Thyroid gland (tissue), 4 donors: ENCODE measurements at regions not wholly inside any gene's neighbourhood (a gene's known extent, or its start where the extent isn't known, plus 50 kb on each side); places are given as distances from the start of the nearest gene placed in this dataset.

Experiments used
- DNase-seq, 2 donors: peaks; one replicate each; pipeline ENCODE4 v3.0.0-alpha.2; 2019
- H3K27ac ChIP-seq, 3 donors: fragments of 200-600 bp; sonication (generic); 1 replicate in 2 of 3; 2 replicates in 1 of 3; pipeline ENCODE4 v1.5.1; 2016 to 2019; ENCODE audit warnings: mild to moderate bottlenecking in 1 of 3, moderate library complexity in 1 of 3
- H3K27me3 ChIP-seq: fragments of 200-600 bp; sonication (generic); one replicate; pipeline ENCODE4 v1.5.1; 2019
- H3K36me3 ChIP-seq, 2 donors: fragments of 200-600 bp; sonication (generic); one replicate each; pipeline ENCODE4 v1.5.1; 2016 to 2019
- H3K4me1 ChIP-seq, 2 donors: fragments of 200-600 bp; sonication (generic); one replicate each; pipeline ENCODE4 v1.5.1; 2017 to 2019
- H3K4me3 ChIP-seq, 3 donors: fragments of 200-600 bp; sonication (generic); replicated peaks in 1 of 3; 1 replicate in 2 of 3; 2 replicates in 1 of 3; pipeline ENCODE4 v1.5.1; 2016; ENCODE audit warnings: mild to moderate bottlenecking in 1 of 3
- H3K9me3 ChIP-seq: fragments of 200-600 bp; sonication (generic); one replicate; pipeline ENCODE4 v1.5.1; 2017
- POLR2A ChIP-seq, 2 donors: fragments of 450-650 bp; IDR thresholded peaks; one replicate each; pipeline ENCODE4 v1.6.1; 2017; ENCODE audit warnings: antibody characterized with exemption in 2 of 2, mild to moderate bottlenecking in 2 of 2, moderate library complexity in 1 of 2
- WGBS, 2 donors: methylation state at CpG; one replicate each; pipeline ENCODE4 v1.1.5; 2017; 5-methylcytosine and 5-hydroxymethylcytosine counted together
- intact Hi-C: fragments of 100-400 bp; cut with DNase I; formaldehyde crosslinking; loops from one replicate; pipeline ENCODE4 v1.15.1; 2023
- TF ChIP-seq, protein P1 (sequence below), 6 experiments: fragments of 200-600 bp in 3 of 6; fragments of 450-650 bp in 3 of 6; sonication (generic) in 3 of 6; IDR thresholded peaks; one replicate each; pipeline ENCODE4 v1.5.1; 2016 to 2019; ENCODE audit warnings: antibody characterized with exemption in 6 of 6, mild to moderate bottlenecking in 2 of 6, inconsistent platforms in 1 of 6, moderate library complexity in 1 of 6

DNA sequence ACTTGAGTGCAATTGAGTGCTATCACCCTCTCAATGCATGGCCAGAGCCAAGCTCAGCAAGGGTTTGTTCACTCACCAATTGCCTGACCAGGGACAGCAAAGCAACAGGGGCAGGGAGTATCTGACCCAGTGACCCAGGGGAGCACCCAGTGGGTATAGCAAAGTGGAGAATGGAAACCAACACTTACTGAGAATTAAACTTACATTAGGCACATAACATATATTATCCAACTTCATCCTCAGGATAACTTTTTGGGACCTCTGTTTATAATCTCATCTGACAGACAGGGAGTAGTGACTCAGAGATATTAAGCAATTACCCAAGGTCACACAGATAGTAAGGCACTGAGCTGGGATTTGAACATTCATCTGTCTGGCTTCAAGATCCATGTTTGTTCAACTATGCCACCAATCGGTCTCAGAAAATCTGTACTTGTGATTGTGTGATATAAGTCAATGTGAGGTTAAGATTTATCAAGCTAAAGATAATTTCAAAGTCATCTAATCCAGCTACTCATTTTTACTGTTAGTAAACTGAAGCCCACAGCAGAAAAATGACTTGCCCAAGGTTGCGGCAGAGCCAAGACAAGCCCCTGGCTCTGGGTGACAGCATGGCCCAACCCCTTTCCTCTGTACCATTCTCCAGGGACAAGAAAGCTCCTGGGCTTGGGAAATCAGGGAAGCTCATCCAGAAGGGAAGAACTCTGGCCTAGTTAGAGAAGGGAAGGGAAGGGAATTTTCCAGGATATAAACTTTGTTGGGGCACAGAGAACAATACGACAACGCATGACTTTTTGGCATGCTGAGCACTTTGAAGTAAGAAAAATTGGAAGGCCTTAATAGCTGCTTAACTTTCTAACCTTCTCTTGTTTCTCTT lies 138.0 kb upstream of the SMAD3 start:
- Histone ChIP-seq H3K36me3 (no peaks in the 10 kb centered on the region), H3K9me3 (no peaks in the 10 kb centered on the region), H3K4me3 (no peak overlapping the region), H3K27ac (no peak overlapping the region), H3K4me1 (peaks cover 17 to 26% of the 10 kb centered on the region in 2 donors), H3K27me3 (no peaks in the 10 kb centered on the region)
- DNase-seq, result no peak
- intact Hi-C loops, result no loop called here
- TF ChIP-seq, protein P1, sequence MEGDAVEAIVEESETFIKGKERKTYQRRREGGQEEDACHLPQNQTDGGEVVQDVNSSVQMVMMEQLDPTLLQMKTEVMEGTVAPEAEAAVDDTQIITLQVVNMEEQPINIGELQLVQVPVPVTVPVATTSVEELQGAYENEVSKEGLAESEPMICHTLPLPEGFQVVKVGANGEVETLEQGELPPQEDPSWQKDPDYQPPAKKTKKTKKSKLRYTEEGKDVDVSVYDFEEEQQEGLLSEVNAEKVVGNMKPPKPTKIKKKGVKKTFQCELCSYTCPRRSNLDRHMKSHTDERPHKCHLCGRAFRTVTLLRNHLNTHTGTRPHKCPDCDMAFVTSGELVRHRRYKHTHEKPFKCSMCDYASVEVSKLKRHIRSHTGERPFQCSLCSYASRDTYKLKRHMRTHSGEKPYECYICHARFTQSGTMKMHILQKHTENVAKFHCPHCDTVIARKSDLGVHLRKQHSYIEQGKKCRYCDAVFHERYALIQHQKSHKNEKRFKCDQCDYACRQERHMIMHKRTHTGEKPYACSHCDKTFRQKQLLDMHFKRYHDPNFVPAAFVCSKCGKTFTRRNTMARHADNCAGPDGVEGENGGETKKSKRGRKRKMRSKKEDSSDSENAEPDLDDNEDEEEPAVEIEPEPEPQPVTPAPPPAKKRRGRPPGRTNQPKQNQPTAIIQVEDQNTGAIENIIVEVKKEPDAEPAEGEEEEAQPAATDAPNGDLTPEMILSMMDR (IDR thresholded peaks at IDR 0.05), result no peak
- TF ChIP-seq POLR2A (IDR thresholded peaks at IDR 0.05), result no peak
- WGBS, 2 donors, result 46 to 52% methylated on average over 4 of the region's 4 CpGs

DNA sequence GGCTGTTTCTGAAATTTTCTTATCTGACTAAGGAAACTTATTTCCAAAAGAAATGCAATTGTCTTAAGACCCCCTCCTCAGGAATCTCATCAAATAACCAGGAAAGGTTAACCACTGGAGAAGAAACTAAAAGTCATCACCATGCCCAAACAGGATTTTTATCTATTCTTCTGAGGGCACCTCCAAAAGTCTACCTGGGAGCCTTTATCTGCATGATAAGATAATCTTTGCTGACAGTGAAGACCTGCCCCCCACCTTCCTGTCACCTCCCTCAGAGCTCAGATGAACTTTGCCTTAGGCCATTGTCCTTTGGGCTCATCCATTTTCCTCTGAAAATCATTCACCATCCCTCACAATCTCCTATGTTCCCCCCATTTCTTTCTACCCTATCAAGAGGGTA lies 137.3 kb upstream of the SMAD3 start:
- H3K36me3 ChIP-seq, result no peaks in the 10 kb centered on the region
- intact Hi-C loops, result no loop called here
- no peak for DNase-seq
- no peaks in the 10 kb centered on the region for H3K9me3 ChIP-seq
- peaks cover 21 to 32% of the 10 kb centered on the region in 2 donors for H3K4me1 ChIP-seq
- H3K27me3 ChIP-seq, result no peaks in the 10 kb centered on the region
- TF ChIP-seq, protein P1 (IDR thresholded peaks at IDR 0.05), result no peak
- TF ChIP-seq POLR2A (IDR thresholded peaks at IDR 0.05), result no peak
- H3K4me3 ChIP-seq, result no peak overlapping the region
- no peak overlapping the region for H3K27ac ChIP-seq

DNA sequence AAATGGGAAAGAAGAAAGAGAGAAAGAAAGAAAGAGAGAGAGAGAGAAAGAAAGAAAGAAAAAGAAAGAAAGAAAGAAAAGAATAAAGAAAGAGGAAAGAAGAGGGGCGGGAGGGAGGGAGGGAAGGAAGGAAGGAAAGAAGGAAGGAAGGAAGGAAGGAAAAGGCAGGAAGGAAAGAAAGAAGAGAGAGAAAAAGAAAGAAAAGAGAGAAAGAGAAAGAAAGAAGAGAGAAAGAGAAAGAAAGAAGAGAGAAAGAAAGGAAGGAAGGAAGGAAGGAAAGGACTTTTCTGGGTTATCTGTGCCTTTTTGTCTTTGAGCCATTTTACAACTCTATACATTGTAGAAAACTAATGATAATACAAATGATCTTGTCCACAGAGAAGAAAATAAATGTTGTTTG lies 136.6 kb upstream of the SMAD3 start:
- no peak for DNase-seq
- intact Hi-C loops, result no loop called here
- no peaks in the 10 kb centered on the region for H3K9me3 ChIP-seq
- no peak for TF ChIP-seq POLR2A (IDR thresholded peaks at IDR 0.05)
- TF ChIP-seq, protein P1 (IDR thresholded peaks at IDR 0.05), result no peak
- WGBS, 2 donors, result 95 to 96% methylated on average over 1 of the region's 1 CpG
- H3K4me3 ChIP-seq, result no peak overlapping the region
- no peaks in the 10 kb centered on the region for H3K27me3 ChIP-seq
- H3K4me1 ChIP-seq, result peaks cover 21 to 32% of the 10 kb centered on the region in 2 donors
- H3K27ac ChIP-seq, result no peak overlapping the region
- no peaks in the 10 kb centered on the region for H3K36me3 ChIP-seq

DNA sequence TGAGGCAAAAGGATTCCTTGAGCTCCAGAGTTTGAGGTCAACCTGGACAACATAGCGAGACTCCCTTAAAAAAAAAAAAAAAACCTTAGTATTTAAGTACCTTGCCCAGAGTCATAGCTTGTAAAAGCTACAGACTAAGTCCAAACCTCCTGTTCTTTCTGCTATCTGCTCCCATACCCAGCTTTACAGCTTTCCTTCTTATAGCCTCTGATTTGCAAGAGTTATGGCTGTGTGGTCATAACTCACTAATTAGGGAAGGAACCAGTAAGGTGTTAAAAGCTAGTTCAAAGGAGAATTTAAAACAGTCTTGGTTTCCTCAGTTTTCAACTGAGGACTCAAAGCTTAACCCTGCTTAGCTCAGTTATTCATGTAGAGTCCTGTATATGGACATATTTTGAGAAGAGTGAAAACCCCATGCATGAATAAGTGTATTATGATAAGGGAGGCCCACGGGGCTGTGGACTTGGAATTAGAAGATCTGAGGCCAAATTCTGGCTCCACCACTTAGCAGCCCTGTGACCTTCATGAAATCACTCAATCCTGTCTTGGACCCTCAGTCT lies 135.5 kb upstream of the SMAD3 start:
- WGBS, 2 donors, result 66 to 78% methylated on average over 2 of the region's 2 CpGs
- no peaks in the 10 kb centered on the region for H3K9me3 ChIP-seq
- TF ChIP-seq, protein P1 (IDR thresholded peaks at IDR 0.05), result no peak
- no peak for TF ChIP-seq POLR2A (IDR thresholded peaks at IDR 0.05)
- intact Hi-C loops, result no loop called here
- no peaks in the 10 kb centered on the region for H3K36me3 ChIP-seq
- H3K27ac ChIP-seq, result no peak overlapping the region
- no peaks in the 10 kb centered on the region for H3K27me3 ChIP-seq
- H3K4me1 ChIP-seq, result peaks cover 21 to 32% of the 10 kb centered on the region in 2 donors
- H3K4me3 ChIP-seq, result no peak overlapping the region
- no peak for DNase-seq
